ENCODE measurements at regions not wholly inside any gene's neighbourhood (a gene's known extent, or its start where the extent isn't known, plus 50 kb on each side); places are given as distances from the start of the nearest gene placed in this dataset.
"Not testable (repeated sequence)": the region's sequence is repeated elsewhere in the genome, so short reads cannot be mapped to it uniquely, and the experiment has no call there.

- Histone ChIP-seq H3K27ac (ENCODE audit: low read length in 2 of 2) (no peak overlapping the region), H3K9me3 (ENCODE audit: control extremely low read depth in 1 of 3, control insufficient read depth in 2 of 3, insufficient read depth in 1 of 3, low read length in 2 of 3) (peaks cover 0 to 9% (median 0%) of the 10 kb centered on the region in 3 donors), H4K20me1 (ENCODE audit: control insufficient read depth, insufficient read depth, low read length, poor library complexity, severe bottlenecking) (no peaks in the 10 kb centered on the region), H3K4me1 (ENCODE audit: control insufficient read depth in 2 of 2, insufficient read depth in 2 of 2, low read length in 2 of 2) (peaks cover 7 to 18% of the 10 kb centered on the region in 2 donors), H2AFZ (ENCODE audit: insufficient read depth, low read depth, low read length, poor library complexity, severe bottlenecking) (peak overlapping the region; percentile 83), H3K36me3 (replicated peaks in 1 of 2; ENCODE audit: control extremely low read depth in 1 of 2, control insufficient read depth in 1 of 2, extremely low read depth in 1 of 2, insufficient read depth in 2 of 2, low read length in 1 of 2) (no peaks in the 10 kb centered on the region), H3K79me2 (ENCODE audit: control insufficient read depth, insufficient read depth, low read length) (no peaks in the 10 kb centered on the region), H3K9ac (ENCODE audit: low read length) (peak overlapping the region; percentile 68), H3K4me3 (ENCODE audit: control extremely low read depth in 1 of 5, extremely low read depth in 1 of 5, insufficient read depth in 1 of 5, low read depth in 2 of 5, low read length in 4 of 5) (no peak overlapping the region), H3K27me3 (replicated peaks in 1 of 4; ENCODE audit: control extremely low read depth in 1 of 4, control insufficient read depth in 3 of 4, insufficient read depth in 4 of 4, low read length in 3 of 4) (peaks cover 0 to 3% (median under 1%) of the 10 kb centered on the region in 4 experiments), H3K4me2 (replicated peaks; ENCODE audit: low read depth, low read length, poor library complexity, severe bottlenecking) (peak overlapping the region; percentile 79)
- POLR2A ChIA-PET, result no interaction called here
- peaks cover 19% of the 10 kb centered on the region for H3K27me3 Mint-ChIP-seq
- H3K4me1 Mint-ChIP-seq, result peaks cover 13% of the 10 kb centered on the region
- no peak for DNase-seq
- intact Hi-C loops (cut with micrococcal nuclease), result loop anchor here (5.0 kb wide), 1 partner anchor 96 kb away; no protein-coding TSS in a partner anchor
- TF ChIP-seq EZH2 (IDR thresholded peaks at IDR 0.05; ENCODE audit: borderline replicate concordance, insufficient read depth, low read depth, low read length, poor library complexity, severe bottlenecking) (no peak), CTCF (IDR thresholded peaks at IDR 0.05) (no peak)
- CTCF ChIA-PET, result no interaction called here
- no peak overlapping the region for H3K27ac Mint-ChIP-seq
- no peaks in the 10 kb centered on the region for H3K9me3 Mint-ChIP-seq (ENCODE audit: insufficient read depth)
- H3K4me3 Mint-ChIP-seq, result peak overlapping the region; percentile 86
- 98% methylated on average over 5 of the region's 7 CpGs for WGBS (ENCODE audit: insufficient coverage)
- ATAC-seq (ENCODE audit: low read depth), result no peak
Measured at GRCh38 chr10:47166405-47166777, 133.6 kb upstream of the GDF10 start.

GRCh38 chr10:47166808-47167581 lies 133.0 kb upstream of the GDF10 start:
- H2AFZ ChIP-seq (ENCODE audit: insufficient read depth, low read depth, low read length, poor library complexity, severe bottlenecking); H3K9me3 ChIP-seq (ENCODE audit: control extremely low read depth in 1 of 3, control insufficient read depth in 2 of 3, insufficient read depth in 1 of 3, low read length in 2 of 3); H3K9ac ChIP-seq (ENCODE audit: low read length); H3K27me3 ChIP-seq (replicated peaks in 1 of 4; ENCODE audit: control extremely low read depth in 1 of 4, control insufficient read depth in 3 of 4, insufficient read depth in 4 of 4, low read length in 3 of 4); H3K79me2 ChIP-seq (ENCODE audit: control insufficient read depth, insufficient read depth, low read length); H4K20me1 ChIP-seq (ENCODE audit: control insufficient read depth, insufficient read depth, low read length, poor library complexity, severe bottlenecking); CTCF ChIA-PET; H3K27ac ChIP-seq (ENCODE audit: low read length in 2 of 2); ATAC-seq (ENCODE audit: low read depth); H3K4me3 ChIP-seq (ENCODE audit: control extremely low read depth in 1 of 5, extremely low read depth in 1 of 5, insufficient read depth in 1 of 5, low read depth in 2 of 5, low read length in 4 of 5); POLR2A ChIA-PET; H3K9me3 Mint-ChIP-seq (ENCODE audit: insufficient read depth); DNase-seq; H3K27ac Mint-ChIP-seq; H3K36me3 ChIP-seq (replicated peaks in 1 of 2; ENCODE audit: control extremely low read depth in 1 of 2, control insufficient read depth in 1 of 2, extremely low read depth in 1 of 2, insufficient read depth in 2 of 2, low read length in 1 of 2); H3K4me2 ChIP-seq (replicated peaks; ENCODE audit: low read depth, low read length, poor library complexity, severe bottlenecking): not testable (repeated sequence)
- intact Hi-C loops (cut with micrococcal nuclease), result loop anchor here (5.0 kb wide), 1 partner anchor 95 kb away; no protein-coding TSS in a partner anchor
- peaks cover 13% of the 10 kb centered on the region for H3K27me3 Mint-ChIP-seq
- peaks cover 13% of the 10 kb centered on the region for H3K4me1 Mint-ChIP-seq
- 89% methylated on average over 14 of the region's 17 CpGs for WGBS (ENCODE audit: insufficient coverage)
- H3K4me3 Mint-ChIP-seq, result peak overlapping the region; percentile 66
- peaks cover 7 to 18% of the 10 kb centered on the region in 2 donors for H3K4me1 ChIP-seq (ENCODE audit: control insufficient read depth in 2 of 2, insufficient read depth in 2 of 2, low read length in 2 of 2)
